OCI-LY1 (cell line): ENCODE measurements at regions not wholly inside any gene's neighbourhood (a gene's known extent, or its start where the extent isn't known, plus 50 kb on each side); places are given as distances from the start of the nearest gene placed in this dataset.

ENCODE experiments used
- CTCF ChIP-seq: fragments of 200-600 bp; sonication (generic), shearing (Covaris generic); IDR thresholded peaks from 2 replicates; pipeline ENCODE4 v1.5.1; 2017; ENCODE audit warnings: mild to moderate bottlenecking, antibody characterized with exemption, low read length, moderate library complexity, mixed read lengths
- EZH2 ChIP-seq: fragments of 200-600 bp; sonication (generic), shearing (Covaris generic); IDR thresholded peaks from 2 replicates; pipeline ENCODE4 v1.8.0; 2017; ENCODE audit warnings: borderline replicate concordance, mixed run types, mild to moderate bottlenecking, antibody characterized with exemption, low read length, moderate library complexity, mixed read lengths

DNA sequence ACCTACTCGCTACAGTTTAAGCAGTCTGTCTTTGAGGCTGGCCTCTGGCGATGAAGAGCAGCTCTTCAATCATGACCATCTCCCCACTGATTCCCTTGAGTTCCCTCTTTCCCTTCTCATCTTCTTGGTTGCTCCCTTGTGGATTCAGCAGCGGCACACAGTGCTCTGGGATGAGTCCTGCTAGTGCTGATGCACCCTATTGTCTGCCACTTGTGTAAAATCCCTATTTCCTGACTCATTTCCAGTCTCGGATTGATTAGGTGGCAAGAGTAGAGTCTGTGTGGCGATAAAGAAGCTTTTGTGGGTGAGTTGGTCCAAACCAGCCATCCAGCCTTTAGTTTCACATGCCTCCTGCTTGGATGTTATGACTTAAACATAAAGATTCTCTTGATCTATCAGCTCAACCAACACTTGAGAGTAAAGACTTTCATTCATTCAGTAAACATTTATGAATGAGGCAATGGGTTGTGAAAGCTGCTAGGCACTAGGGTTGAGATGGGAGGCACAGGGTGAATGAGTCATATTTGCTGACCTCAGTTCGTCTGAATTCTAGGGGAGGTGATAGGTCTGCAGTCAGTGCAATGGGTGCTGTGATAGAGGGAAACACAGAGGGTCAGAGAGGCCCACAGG is 219.4 kb upstream of the RAG2 start:
- TF ChIP-seq CTCF (no peak), EZH2 (no peak)
